ENCODE measurements at regions not wholly inside any gene's neighbourhood (a gene's known extent, or its start where the extent isn't known, plus 50 kb on each side); places are given as distances from the start of the nearest gene placed in this dataset.

DNA sequence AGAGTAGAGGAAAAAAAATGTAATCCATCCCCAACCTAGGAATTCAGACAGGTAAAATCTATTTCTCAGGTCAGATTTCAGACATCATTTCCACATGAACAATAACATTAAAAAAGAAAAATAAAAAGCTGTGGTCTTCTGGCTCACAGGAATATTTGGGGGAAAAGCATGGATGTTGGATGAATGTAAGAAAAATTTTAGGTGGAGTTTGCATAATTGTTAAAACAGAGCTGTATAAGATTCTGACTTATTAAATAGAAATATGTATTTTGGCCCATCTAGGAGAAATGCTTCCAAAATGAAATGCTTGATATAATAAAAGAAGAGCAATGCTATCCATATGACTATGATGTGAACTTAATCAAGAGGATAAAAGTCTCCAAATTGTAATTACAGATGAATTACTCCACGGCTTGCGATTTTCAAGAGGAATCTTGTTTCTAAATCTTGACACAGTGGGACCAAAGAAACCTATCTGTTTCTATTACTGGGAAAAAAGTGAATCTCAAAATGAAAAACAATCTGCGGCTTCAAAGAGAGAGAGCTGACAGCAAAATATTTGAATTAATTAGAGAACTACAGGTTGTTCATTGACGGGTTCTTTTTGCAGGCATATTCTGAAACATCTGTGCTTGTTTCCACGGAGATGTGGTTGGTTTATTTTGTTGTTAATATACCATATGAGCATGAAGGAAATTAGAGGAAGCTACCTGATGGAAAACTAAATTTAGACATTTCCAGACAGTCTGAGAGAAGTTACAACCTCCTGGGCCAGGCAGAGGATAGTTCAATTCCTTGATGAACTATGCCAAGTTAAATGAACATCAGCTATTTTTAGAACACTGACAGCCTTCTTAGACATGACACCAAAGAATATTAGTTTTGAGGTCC lies 468.7 kb downstream of the PID1 start:
- TF ChIP-seq, protein P1, sequence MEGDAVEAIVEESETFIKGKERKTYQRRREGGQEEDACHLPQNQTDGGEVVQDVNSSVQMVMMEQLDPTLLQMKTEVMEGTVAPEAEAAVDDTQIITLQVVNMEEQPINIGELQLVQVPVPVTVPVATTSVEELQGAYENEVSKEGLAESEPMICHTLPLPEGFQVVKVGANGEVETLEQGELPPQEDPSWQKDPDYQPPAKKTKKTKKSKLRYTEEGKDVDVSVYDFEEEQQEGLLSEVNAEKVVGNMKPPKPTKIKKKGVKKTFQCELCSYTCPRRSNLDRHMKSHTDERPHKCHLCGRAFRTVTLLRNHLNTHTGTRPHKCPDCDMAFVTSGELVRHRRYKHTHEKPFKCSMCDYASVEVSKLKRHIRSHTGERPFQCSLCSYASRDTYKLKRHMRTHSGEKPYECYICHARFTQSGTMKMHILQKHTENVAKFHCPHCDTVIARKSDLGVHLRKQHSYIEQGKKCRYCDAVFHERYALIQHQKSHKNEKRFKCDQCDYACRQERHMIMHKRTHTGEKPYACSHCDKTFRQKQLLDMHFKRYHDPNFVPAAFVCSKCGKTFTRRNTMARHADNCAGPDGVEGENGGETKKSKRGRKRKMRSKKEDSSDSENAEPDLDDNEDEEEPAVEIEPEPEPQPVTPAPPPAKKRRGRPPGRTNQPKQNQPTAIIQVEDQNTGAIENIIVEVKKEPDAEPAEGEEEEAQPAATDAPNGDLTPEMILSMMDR (IDR thresholded peaks at IDR 0.05): no peak
- TF ChIP-seq POLR2A (IDR thresholded peaks at IDR 0.05): no peak

Data from thyroid gland (tissue), 4 donors.